ENCODE measurements at regions not wholly inside any gene's neighbourhood (a gene's known extent, or its start where the extent isn't known, plus 50 kb on each side); places are given as distances from the start of the nearest gene placed in this dataset.

- Mint-ChIP-seq H3K9me3 (peaks cover 3% of the 10 kb centered on the region), H3K27ac (no peak overlapping the region), H3K27me3 (ENCODE audit: insufficient read depth, low read depth) (no peaks in the 10 kb centered on the region), H3K36me3 (no peaks in the 10 kb centered on the region), H3K4me1 (peaks cover 7% of the 10 kb centered on the region), H3K4me3 (no peak overlapping the region)
- H3K27ac ChIP-seq, result no peak overlapping the region
- no peaks in the 10 kb centered on the region for H3K27me3 ChIP-seq
- H4K20me1 ChIP-seq (ENCODE audit: low read depth), result no peaks in the 10 kb centered on the region
- no peak overlapping the region for H2AFZ ChIP-seq (replicated peaks)
- no peak overlapping the region for H3K9ac ChIP-seq
- no peaks in the 10 kb centered on the region for H3K9me3 ChIP-seq (ENCODE audit: low read depth)
- no peak for DNase-seq (ENCODE audit: low spot score)
- no peaks in the 10 kb centered on the region for H3F3A ChIP-seq (ENCODE audit: low read depth)
- no peak overlapping the region for H3K4me2 ChIP-seq
- H3K4me1 ChIP-seq, result no peaks in the 10 kb centered on the region
- H3K4me3 ChIP-seq, result no peak overlapping the region
- no peaks in the 10 kb centered on the region for H3K36me3 ChIP-seq
- TF ChIP-seq EZH2phosphoT487 (IDR thresholded peaks at IDR 0.05), result no peak
- TF ChIP-seq EZH2 (IDR thresholded peaks at IDR 0.05), result no peak
- no peak for TF ChIP-seq CTCF (IDR thresholded peaks at IDR 0.05)
- H3K79me2 ChIP-seq (ENCODE audit: low read depth), result no peaks in the 10 kb centered on the region
These were observed 1274.2 kb upstream of the GJE1 start for GRCh38 chr6:140858381-140858971.

- Histone ChIP-seq H3K4me1 (no peaks in the 10 kb centered on the region), H3K4me3 (no peak overlapping the region), H4K20me1 (ENCODE audit: low read depth) (no peaks in the 10 kb centered on the region), H3K27me3 (no peaks in the 10 kb centered on the region), H3K27ac (no peak overlapping the region), H3K9ac (no peak overlapping the region), H3K36me3 (no peaks in the 10 kb centered on the region), H3K9me3 (ENCODE audit: low read depth) (no peaks in the 10 kb centered on the region), H3K4me2 (no peak overlapping the region), H2AFZ (replicated peaks) (no peak overlapping the region), H3K79me2 (ENCODE audit: low read depth) (no peaks in the 10 kb centered on the region), H3F3A (ENCODE audit: low read depth) (no peaks in the 10 kb centered on the region)
- Mint-ChIP-seq H3K27me3 (ENCODE audit: insufficient read depth, low read depth) (no peaks in the 10 kb centered on the region), H3K4me3 (no peak overlapping the region), H3K9me3 (peaks cover 3% of the 10 kb centered on the region), H3K27ac (no peak overlapping the region), H3K36me3 (no peaks in the 10 kb centered on the region), H3K4me1 (peaks cover 7% of the 10 kb centered on the region)
- DNase-seq (ENCODE audit: low spot score), result no peak
- TF ChIP-seq CTCF (IDR thresholded peaks at IDR 0.05) (no peak), EZH2 (IDR thresholded peaks at IDR 0.05) (no peak), EZH2phosphoT487 (IDR thresholded peaks at IDR 0.05) (no peak)
These were observed 1274.9 kb upstream of the GJE1 start for GRCh38 chr6:140857739-140858380.

GRCh38 chr6:140855520-140855919 is 1277.2 kb upstream of the GJE1 start:
- H3K9ac ChIP-seq, result no peak overlapping the region

More at GRCh38 chr6:140855520-140855919, 1277.2 kb upstream of the GJE1 start:
- H3K27ac Mint-ChIP-seq, result no peak overlapping the region
- peaks cover 3% of the 10 kb centered on the region for H3K9me3 Mint-ChIP-seq
- H3K36me3 ChIP-seq, result no peaks in the 10 kb centered on the region
- no peaks in the 10 kb centered on the region for H3K36me3 Mint-ChIP-seq
- H3K4me1 ChIP-seq, result no peaks in the 10 kb centered on the region
- no peak overlapping the region for H2AFZ ChIP-seq (replicated peaks)
- no peaks in the 10 kb centered on the region for H3F3A ChIP-seq (ENCODE audit: low read depth)
- no peaks in the 10 kb centered on the region for H3K27me3 ChIP-seq
- H3K4me2 ChIP-seq, result no peak overlapping the region
- no peak for DNase-seq (ENCODE audit: low spot score)
- H3K4me3 Mint-ChIP-seq, result no peak overlapping the region
- no peak for TF ChIP-seq CTCF (IDR thresholded peaks at IDR 0.05)
- TF ChIP-seq EZH2 (IDR thresholded peaks at IDR 0.05), result no peak
- no peak for TF ChIP-seq EZH2phosphoT487 (IDR thresholded peaks at IDR 0.05)
- no peaks in the 10 kb centered on the region for H3K9me3 ChIP-seq (ENCODE audit: low read depth)
- no peak overlapping the region for H3K27ac ChIP-seq
- H3K27me3 Mint-ChIP-seq (ENCODE audit: insufficient read depth, low read depth), result no peaks in the 10 kb centered on the region
- no peaks in the 10 kb centered on the region for H3K79me2 ChIP-seq (ENCODE audit: low read depth)
- H4K20me1 ChIP-seq (ENCODE audit: low read depth), result no peaks in the 10 kb centered on the region
- H3K4me3 ChIP-seq, result no peak overlapping the region
- H3K4me1 Mint-ChIP-seq, result peaks cover 7% of the 10 kb centered on the region
